Natural killer cell (primary cell): ENCODE measurements at regions not wholly inside any gene's neighbourhood (a gene's known extent, or its start where the extent isn't known, plus 50 kb on each side); places are given as distances from the start of the nearest gene placed in this dataset.
"Not testable (repeated sequence)": the region's sequence is repeated elsewhere in the genome, so short reads cannot be mapped to it uniquely, and the experiment has no call there.

Source experiments
- ATAC-seq, 3 donors: fragments of 150-1000 bp in 2 of 3; fragments of 200-7000 bp in 1 of 3; cut with Tn5 transposase; 1 replicate in 1 of 3; 2 replicates in 2 of 3; pipeline ENCODE4 v1.10.0; 2021; ENCODE audit warnings: mild to moderate bottlenecking in 2 of 3, moderate library complexity in 2 of 3
- DNase-seq, 2 donors: peaks; one replicate each; pipeline versions ENCODE4 v3.0.0 to v3.0.0-alpha.2; 2013 to 2021; ENCODE audit warnings: mixed read lengths in 1 of 2
- H3K27ac ChIP-seq: one replicate; pipeline ENCODE4 v1.5.1; 2013; ENCODE audit warnings: mild to moderate bottlenecking, low read length
- H3K27me3 ChIP-seq: one replicate; pipeline ENCODE4 v1.6.1; 2013; ENCODE audit warnings: low read length; ENCODE audit not compliant: control insufficient read depth, insufficient read depth
- H3K36me3 ChIP-seq: one replicate; pipeline ENCODE4 v1.6.1; 2013; ENCODE audit warnings: low read length; ENCODE audit not compliant: control insufficient read depth, insufficient read depth
- H3K4me1 ChIP-seq: one replicate; pipeline ENCODE4 v1.6.1; 2013; ENCODE audit warnings: low read length; ENCODE audit not compliant: control insufficient read depth, insufficient read depth
- H3K4me3 ChIP-seq: one replicate; pipeline ENCODE4 v1.5.1; 2013; ENCODE audit warnings: low read length
- H3K9me3 ChIP-seq: one replicate; pipeline ENCODE4 v1.6.1; 2013; ENCODE audit warnings: low read length; ENCODE audit not compliant: control insufficient read depth, insufficient read depth
- H3K27ac Mint-ChIP-seq, 2 donors: one replicate each; pipeline ENCODE4 v1.8.0; 2022; ENCODE audit warnings: mild to moderate bottlenecking in 2 of 2, mixed read lengths in 2 of 2, moderate library complexity in 1 of 2
- H3K27me3 Mint-ChIP-seq, 2 donors: one replicate each; pipeline ENCODE4 v1.8.0; 2022; ENCODE audit warnings: low read depth in 2 of 2, mixed read lengths in 2 of 2
- H3K36me3 Mint-ChIP-seq: one replicate; pipeline ENCODE4 v1.8.0; 2022; ENCODE audit warnings: mixed read lengths
- H3K4me1 Mint-ChIP-seq, 2 donors: one replicate each; pipeline ENCODE4 v1.8.0; 2022; ENCODE audit warnings: mixed read lengths in 2 of 2
- H3K4me3 Mint-ChIP-seq: one replicate; pipeline ENCODE4 v1.8.0; 2022; ENCODE audit warnings: mild to moderate bottlenecking, moderate library complexity, mixed read lengths
- H3K9me3 Mint-ChIP-seq, 2 donors: one replicate each; pipeline ENCODE4 v1.8.0; 2022; ENCODE audit warnings: mixed read lengths in 2 of 2
- WGBS: methylation state at CpG from one replicate; pipeline ENCODE4 v1.1.7; 2013; ENCODE audit warnings: missing lambda C conversion rate; ENCODE audit not compliant: insufficient coverage; 5-methylcytosine and 5-hydroxymethylcytosine counted together
- intact Hi-C: fragments of 100-400 bp; cut with micrococcal nuclease; formaldehyde crosslinking; loops from one replicate; pipeline ENCODE4 v1.14.2; 2022

DNA sequence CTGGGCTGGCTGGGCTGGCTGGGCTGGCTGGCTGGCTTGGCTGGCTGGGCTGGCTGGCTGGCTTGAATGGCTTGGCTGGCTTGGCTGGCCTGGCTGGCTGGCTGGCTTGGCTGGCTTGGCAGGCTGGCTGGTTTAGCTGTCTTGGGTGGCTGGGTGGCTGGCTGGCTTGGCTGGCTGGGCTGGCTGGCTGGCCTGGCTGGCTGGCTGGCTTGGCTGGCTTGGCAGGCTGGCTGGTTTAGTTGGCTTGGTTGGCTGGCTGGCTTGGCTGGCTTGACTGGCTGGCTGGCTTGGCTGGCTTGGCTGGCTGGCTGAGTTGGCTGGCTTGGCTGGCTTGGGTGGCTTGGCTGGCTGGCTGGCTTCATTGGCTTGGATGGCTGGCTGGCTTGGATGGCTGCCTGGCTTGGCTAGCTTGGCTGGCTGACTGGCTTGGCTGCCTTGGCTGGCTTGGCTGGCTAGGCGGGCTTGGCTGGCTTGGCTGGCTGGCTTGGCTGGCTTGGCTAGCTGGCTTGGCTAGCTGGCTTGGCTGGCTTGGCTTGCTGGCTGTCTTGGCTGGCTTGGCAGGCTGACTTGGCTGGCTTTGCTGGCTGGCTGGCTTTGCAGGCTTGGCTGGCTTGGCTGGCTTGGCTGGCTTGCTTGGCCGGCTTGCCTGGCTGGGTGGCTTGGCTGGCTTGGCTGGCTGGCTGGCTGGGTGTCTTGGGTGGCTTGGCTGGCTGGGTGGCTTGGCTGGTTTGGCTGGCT, 2807.2 kb downstream of the RPIA start:
- H3K9me3 Mint-ChIP-seq, H3K36me3 ChIP-seq, intact Hi-C loops, H3K27ac Mint-ChIP-seq, H3K4me1 ChIP-seq, H3K9me3 ChIP-seq, H3K27me3 Mint-ChIP-seq, H3K27me3 ChIP-seq, H3K4me3 Mint-ChIP-seq, H3K4me1 Mint-ChIP-seq, H3K36me3 Mint-ChIP-seq, ATAC-seq, DNase-seq, H3K4me3 ChIP-seq, H3K27ac ChIP-seq: not testable (repeated sequence)
- 91% methylated on average over 2 of the region's 2 CpGs for WGBS

- H3K4me3 ChIP-seq, H3K4me3 Mint-ChIP-seq, intact Hi-C loops, H3K4me1 ChIP-seq, H3K27ac Mint-ChIP-seq, H3K27me3 Mint-ChIP-seq, H3K27ac ChIP-seq, ATAC-seq, H3K9me3 Mint-ChIP-seq, H3K36me3 Mint-ChIP-seq, H3K9me3 ChIP-seq, H3K4me1 Mint-ChIP-seq, H3K36me3 ChIP-seq, H3K27me3 ChIP-seq: not testable (repeated sequence)
- 76% methylated on average over 4 of the region's 5 CpGs for WGBS
- peak in 1 of 2 donors; percentile 1 for DNase-seq
These were observed 2808.1 kb downstream of the RPIA start for GRCh38 chr2:91499431-91500050.

- H3K4me3 Mint-ChIP-seq, H3K27me3 Mint-ChIP-seq, H3K4me1 ChIP-seq, H3K36me3 ChIP-seq, H3K9me3 ChIP-seq, H3K27me3 ChIP-seq, intact Hi-C loops, H3K4me3 ChIP-seq, H3K36me3 Mint-ChIP-seq, H3K9me3 Mint-ChIP-seq, H3K4me1 Mint-ChIP-seq, H3K27ac ChIP-seq, DNase-seq, H3K27ac Mint-ChIP-seq, ATAC-seq: not testable (repeated sequence)
- WGBS = 95% methylated on average over 6 of the region's 6 CpGs
These were observed 2808.9 kb downstream of the RPIA start for GRCh38 chr2:91500246-91500977.

DNA sequence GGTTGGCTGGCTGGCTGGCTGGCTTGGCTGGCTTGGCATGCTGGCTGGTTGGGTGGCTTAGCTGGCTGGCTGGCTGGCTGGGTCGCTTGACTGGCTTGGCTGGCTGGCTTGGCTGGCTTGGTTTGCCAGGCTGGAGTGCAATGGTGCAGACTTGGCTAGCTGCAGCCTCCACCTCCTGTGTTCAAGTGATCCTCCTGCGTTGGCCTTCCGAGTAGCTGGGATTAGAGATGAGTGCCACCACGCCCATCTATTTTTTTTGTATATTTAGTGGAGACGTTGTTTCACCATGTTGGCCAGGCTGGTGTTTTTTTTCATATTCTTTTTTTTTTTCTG, 2809.5 kb downstream of the RPIA start:
- H3K4me3 Mint-ChIP-seq, H3K4me3 ChIP-seq, H3K27ac ChIP-seq, DNase-seq, H3K36me3 ChIP-seq, H3K27me3 Mint-ChIP-seq, H3K27me3 ChIP-seq, H3K4me1 Mint-ChIP-seq, H3K36me3 Mint-ChIP-seq, intact Hi-C loops, H3K4me1 ChIP-seq, H3K9me3 ChIP-seq, H3K27ac Mint-ChIP-seq, H3K9me3 Mint-ChIP-seq: not testable (repeated sequence)
- WGBS = 94% methylated on average over 3 of the region's 5 CpGs
- ATAC-seq = peak in 1 of 3 donors; percentile 52

DNA sequence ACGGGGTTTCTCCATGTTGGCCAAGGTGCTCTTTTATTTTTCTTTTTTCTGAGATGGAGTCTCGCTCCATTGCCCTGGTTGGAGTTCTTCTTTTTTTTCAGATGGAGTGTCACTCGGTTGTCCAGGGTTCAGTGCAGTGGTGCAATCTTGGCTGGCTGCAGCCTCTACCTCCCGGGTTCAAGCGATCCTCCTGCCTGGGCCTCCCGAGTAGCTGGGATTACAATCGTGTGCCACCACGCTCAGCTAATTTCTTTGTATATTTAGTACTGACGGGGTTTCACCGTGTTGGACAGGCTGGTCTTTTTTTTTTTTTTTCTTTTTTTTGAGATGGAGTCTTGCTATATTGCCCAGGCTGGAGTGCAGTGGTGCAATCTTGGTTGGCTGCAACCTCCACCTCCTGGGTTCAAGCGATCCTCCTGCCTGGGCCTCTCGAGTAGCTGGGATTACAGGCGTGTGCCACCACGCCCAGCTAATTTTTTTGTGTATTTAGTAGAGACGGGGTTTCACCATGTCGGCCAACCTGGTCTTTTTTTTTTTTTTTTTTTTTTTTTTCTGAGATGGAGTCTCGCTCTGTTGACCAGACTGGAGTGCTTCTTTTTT, 2810.1 kb downstream of the RPIA start:
- intact Hi-C loops, H3K36me3 ChIP-seq, H3K36me3 Mint-ChIP-seq, H3K27me3 ChIP-seq, H3K4me3 ChIP-seq, ATAC-seq, DNase-seq, H3K4me1 Mint-ChIP-seq, H3K9me3 ChIP-seq, H3K9me3 Mint-ChIP-seq, H3K4me3 Mint-ChIP-seq, H3K4me1 ChIP-seq, H3K27ac Mint-ChIP-seq, H3K27me3 Mint-ChIP-seq, H3K27ac ChIP-seq: not testable (repeated sequence)
- WGBS = 94% methylated on average over 7 of the region's 17 CpGs

DNA sequence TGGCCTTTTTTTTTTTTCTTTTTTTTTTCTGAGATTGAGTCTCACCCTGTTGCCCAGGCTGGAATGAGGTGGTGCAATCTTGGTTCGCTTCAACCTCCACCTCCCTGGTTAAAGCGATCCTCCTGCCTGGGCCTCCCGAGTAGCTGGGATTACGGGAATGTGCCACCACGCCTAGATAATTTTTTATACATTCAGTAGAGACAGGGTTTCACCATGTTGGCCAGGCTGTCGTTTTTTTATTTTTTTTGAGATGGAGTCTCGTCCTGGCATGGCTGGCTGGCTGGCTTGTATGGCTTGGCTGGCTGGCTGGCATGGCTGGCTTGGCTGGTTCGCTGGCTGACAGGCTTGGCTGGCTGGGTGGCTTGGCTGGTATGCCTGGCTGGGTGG, 2812.1 kb downstream of the RPIA start:
- 83% methylated on average over 5 of the region's 8 CpGs for WGBS
- H3K9me3 ChIP-seq, H3K27ac Mint-ChIP-seq, intact Hi-C loops, H3K27ac ChIP-seq, H3K27me3 ChIP-seq, H3K9me3 Mint-ChIP-seq, ATAC-seq, DNase-seq, H3K4me3 Mint-ChIP-seq, H3K36me3 Mint-ChIP-seq, H3K4me1 ChIP-seq, H3K4me3 ChIP-seq, H3K4me1 Mint-ChIP-seq, H3K27me3 Mint-ChIP-seq, H3K36me3 ChIP-seq: not testable (repeated sequence)

DNA sequence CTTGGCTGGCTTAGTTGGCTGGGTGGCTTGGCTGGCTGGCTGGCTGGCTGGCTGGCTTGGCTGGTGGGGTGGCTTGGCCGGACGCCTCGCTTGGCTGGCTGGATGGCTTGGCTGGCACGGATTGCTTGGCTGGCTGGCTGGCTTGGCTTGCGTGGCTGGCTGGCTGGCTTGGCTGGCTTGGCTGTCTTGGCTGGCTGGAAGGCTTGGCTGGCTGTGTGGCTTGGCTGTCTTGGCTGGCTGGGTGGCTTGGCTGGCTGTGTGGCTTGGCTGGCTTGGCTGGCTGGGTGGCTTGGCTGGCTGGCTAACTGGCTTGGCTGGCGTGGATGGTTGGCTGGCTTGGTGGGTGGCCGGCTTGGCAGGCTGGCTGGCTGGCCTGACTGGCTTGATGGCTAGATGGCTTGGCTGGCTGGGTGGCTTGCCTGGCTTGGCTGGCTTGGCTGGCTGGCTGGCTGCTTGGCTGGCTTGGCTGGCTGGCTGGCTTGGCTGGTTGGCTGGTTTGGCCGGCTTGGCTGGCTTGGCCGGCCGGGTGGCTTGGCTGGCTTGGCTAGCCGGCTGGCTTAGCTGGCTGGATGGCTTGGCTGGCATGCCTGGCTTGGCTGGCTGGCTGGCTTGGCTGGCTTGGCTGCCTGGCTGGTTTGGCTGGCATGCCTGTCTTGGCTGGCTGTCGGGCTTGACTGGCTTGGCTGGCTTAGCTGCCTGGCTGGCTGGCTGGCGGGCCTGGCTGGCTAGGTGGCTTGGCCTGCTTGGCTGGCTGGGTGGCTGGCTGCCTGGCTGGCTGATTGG, 2812.7 kb downstream of the RPIA start:
- H3K36me3 Mint-ChIP-seq, H3K36me3 ChIP-seq, H3K4me1 Mint-ChIP-seq, H3K27ac ChIP-seq, H3K4me3 ChIP-seq, H3K4me3 Mint-ChIP-seq, H3K27me3 ChIP-seq, intact Hi-C loops, ATAC-seq, H3K4me1 ChIP-seq, H3K27ac Mint-ChIP-seq, H3K9me3 ChIP-seq, H3K9me3 Mint-ChIP-seq, H3K27me3 Mint-ChIP-seq, DNase-seq: not testable (repeated sequence)
- WGBS = 98% methylated on average over 9 of the region's 13 CpGs
